Mammary epithelial cell (primary cell): ENCODE measurements at regions not wholly inside any gene's neighbourhood (a gene's known extent, or its start where the extent isn't known, plus 50 kb on each side); places are given as distances from the start of the nearest gene placed in this dataset.

Experiments
- EZH2 ChIP-seq: IDR thresholded peaks from 2 replicates; pipeline ENCODE4 v1.6.1; 2012; ENCODE audit warnings: low read length, inconsistent platforms, borderline replicate concordance
- TF ChIP-seq, protein P1 (sequence below), 2 donors: IDR thresholded peaks in 1 of 2; conservative IDR thresholded peaks in 1 of 2; 2 replicates each; pipeline ENCODE4 v1.5.1; 2011 to 2012; ENCODE audit warnings: inconsistent platforms in 2 of 2, low read length in 2 of 2, mild to moderate bottlenecking in 2 of 2, control low read depth in 1 of 2, low read depth in 1 of 2; ENCODE audit not compliant: insufficient read depth in 1 of 2; ENCODE audit errors: extremely low read depth in 1 of 2

DNA sequence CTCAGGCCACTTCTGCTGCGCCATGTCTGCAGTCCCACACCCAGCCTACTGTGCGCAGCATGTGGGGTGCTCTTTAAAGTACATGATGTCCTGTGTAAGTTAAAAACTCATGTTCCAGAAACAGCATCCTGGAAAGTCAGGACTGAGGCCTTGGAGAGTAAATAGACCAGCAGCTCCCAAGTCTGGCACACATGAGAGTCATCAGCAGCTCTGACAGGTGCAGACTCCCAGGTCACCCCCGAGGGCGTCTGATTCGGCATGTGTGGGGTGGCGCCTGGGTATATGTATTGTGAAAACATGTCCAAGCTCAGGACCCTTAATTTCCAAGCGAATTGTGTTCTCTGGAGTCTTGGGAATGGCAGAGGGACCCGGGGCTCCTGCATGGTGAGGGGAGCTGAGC is 120.1 kb upstream of the RUNX3 start:
- TF ChIP-seq, protein P1, sequence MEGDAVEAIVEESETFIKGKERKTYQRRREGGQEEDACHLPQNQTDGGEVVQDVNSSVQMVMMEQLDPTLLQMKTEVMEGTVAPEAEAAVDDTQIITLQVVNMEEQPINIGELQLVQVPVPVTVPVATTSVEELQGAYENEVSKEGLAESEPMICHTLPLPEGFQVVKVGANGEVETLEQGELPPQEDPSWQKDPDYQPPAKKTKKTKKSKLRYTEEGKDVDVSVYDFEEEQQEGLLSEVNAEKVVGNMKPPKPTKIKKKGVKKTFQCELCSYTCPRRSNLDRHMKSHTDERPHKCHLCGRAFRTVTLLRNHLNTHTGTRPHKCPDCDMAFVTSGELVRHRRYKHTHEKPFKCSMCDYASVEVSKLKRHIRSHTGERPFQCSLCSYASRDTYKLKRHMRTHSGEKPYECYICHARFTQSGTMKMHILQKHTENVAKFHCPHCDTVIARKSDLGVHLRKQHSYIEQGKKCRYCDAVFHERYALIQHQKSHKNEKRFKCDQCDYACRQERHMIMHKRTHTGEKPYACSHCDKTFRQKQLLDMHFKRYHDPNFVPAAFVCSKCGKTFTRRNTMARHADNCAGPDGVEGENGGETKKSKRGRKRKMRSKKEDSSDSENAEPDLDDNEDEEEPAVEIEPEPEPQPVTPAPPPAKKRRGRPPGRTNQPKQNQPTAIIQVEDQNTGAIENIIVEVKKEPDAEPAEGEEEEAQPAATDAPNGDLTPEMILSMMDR (conservative IDR thresholded peaks at IDR 0.05 in 1 of 2, IDR thresholded peaks at IDR 0.05 in 1 of 2; ENCODE audit: extremely low read depth in 1 of 2, insufficient read depth in 1 of 2, low read depth in 1 of 2, low read length in 2 of 2): no peak
- no peak for TF ChIP-seq EZH2
